ENCODE measurements at regions not wholly inside any gene's neighbourhood (a gene's known extent, or its start where the extent isn't known, plus 50 kb on each side); places are given as distances from the start of the nearest gene placed in this dataset.

- no peak overlapping the region for H3K14ac ChIP-seq (ENCODE audit: insufficient read depth, low read length)
- no peak overlapping the region for H2AK5ac ChIP-seq (ENCODE audit: insufficient read length, low read length)
- no peaks in the 10 kb centered on the region for H3K4me1 ChIP-seq (ENCODE audit: insufficient read depth, low read length)
- no peak overlapping the region for H4K8ac ChIP-seq (replicated peaks; ENCODE audit: insufficient read length, low read depth, low read length)
- no peak for DNase-seq
- H3K27ac Mint-ChIP-seq: no peak overlapping the region
- no peak overlapping the region for H3K9ac ChIP-seq (ENCODE audit: extremely low read depth, insufficient read length, low read length)
- H3K4ac ChIP-seq (ENCODE audit: low read depth, low read length): no peak overlapping the region
- H2AFZ ChIP-seq (ENCODE audit: low read length): no peak overlapping the region
- no peaks in the 10 kb centered on the region for H3K79me1 ChIP-seq (ENCODE audit: insufficient read depth, low read depth, low read length, poor library complexity, severe bottlenecking)
- H2BK120ac ChIP-seq (ENCODE audit: low read depth, low read length, poor library complexity, severe bottlenecking): no peak overlapping the region
- no peaks in the 10 kb centered on the region; a peak in 1 of 5 replicates for H3K9me3 Mint-ChIP-seq
- no peak overlapping the region for H3K56ac ChIP-seq (ENCODE audit: insufficient read length, low read depth, low read length)
- H3K4me3 Mint-ChIP-seq: no peak overlapping the region
- no peak for TF ChIP-seq CTCF (conservative IDR thresholded peaks at IDR 0.05)
- H3K23me2 ChIP-seq (ENCODE audit: insufficient read length, low read depth, low read length, poor library complexity, severe bottlenecking): no peaks in the 10 kb centered on the region
- H3K27me3 ChIP-seq (ENCODE audit: insufficient read depth, low read length): no peaks in the 10 kb centered on the region
- H3K79me2 ChIP-seq (ENCODE audit: insufficient read depth, low read length): no peaks in the 10 kb centered on the region
- no peaks in the 10 kb centered on the region for H4K20me1 ChIP-seq (ENCODE audit: control insufficient read depth, insufficient read depth, insufficient read length)
- H2BK20ac ChIP-seq (ENCODE audit: low read depth, low read length, poor library complexity, severe bottlenecking): no peak overlapping the region
- H4K5ac ChIP-seq (ENCODE audit: insufficient read length, low read depth, low read length): no peak overlapping the region
- no peak overlapping the region for H3K23ac ChIP-seq (ENCODE audit: insufficient read length, low read depth, low read length)
- H2BK5ac ChIP-seq (ENCODE audit: insufficient read length, low read length): no peak overlapping the region
- no peaks in the 10 kb centered on the region for H3K9me3 ChIP-seq (ENCODE audit: control insufficient read depth, low read depth, low read length)
- H2BK15ac ChIP-seq (ENCODE audit: low read depth, low read length): no peak overlapping the region
- no peak overlapping the region for H3K4me2 ChIP-seq (ENCODE audit: insufficient read depth, insufficient read length, low read length)
- no peaks in the 10 kb centered on the region for H3K36me3 Mint-ChIP-seq (ENCODE audit: insufficient read depth in 1 of 3, low read depth in 3 of 3)
- H4K91ac ChIP-seq (ENCODE audit: insufficient read length, low read depth, low read length): no peak overlapping the region
- H3K4me1 Mint-ChIP-seq: peaks cover 0 to 3% of the 10 kb centered on the region in 2 experiments; a peak in 1 of 4 replicates
- H3T11ph ChIP-seq (ENCODE audit: low read length): no peak overlapping the region
- WGBS (ENCODE audit: extremely low coverage, insufficient read length, low lambda C conversion rate): no CpG with 5 or more reads among the region's 3 CpGs
- H2BK12ac ChIP-seq (ENCODE audit: insufficient read length, low read depth, low read length): no peak overlapping the region
- H3K18ac ChIP-seq (ENCODE audit: insufficient read length, low read depth, low read length): no peak overlapping the region
- no peak overlapping the region for H3K27ac ChIP-seq (ENCODE audit: insufficient read length, low read depth, low read length)
- H3K27me3 Mint-ChIP-seq (ENCODE audit: low read depth): peaks cover under 1% of the 10 kb centered on the region; the same call in 1 of the 2 replicates
Measured at GRCh38 chr9:99336005-99336404, 113.9 kb downstream of the SEC61B start.
